GM21528 (cell line): ENCODE measurements at regions not wholly inside any gene's neighbourhood (a gene's known extent, or its start where the extent isn't known, plus 50 kb on each side); places are given as distances from the start of the nearest gene placed in this dataset.

Experiments
- ATAC-seq: cut with Tn5 transposase; IDR thresholded peaks from one replicate; pipeline ENCODE4 v1.9.1; 2021; ENCODE audit warnings: mild to moderate bottlenecking, moderate library complexity; ENCODE audit not compliant: unreplicated experiment, low FRiP score

DNA sequence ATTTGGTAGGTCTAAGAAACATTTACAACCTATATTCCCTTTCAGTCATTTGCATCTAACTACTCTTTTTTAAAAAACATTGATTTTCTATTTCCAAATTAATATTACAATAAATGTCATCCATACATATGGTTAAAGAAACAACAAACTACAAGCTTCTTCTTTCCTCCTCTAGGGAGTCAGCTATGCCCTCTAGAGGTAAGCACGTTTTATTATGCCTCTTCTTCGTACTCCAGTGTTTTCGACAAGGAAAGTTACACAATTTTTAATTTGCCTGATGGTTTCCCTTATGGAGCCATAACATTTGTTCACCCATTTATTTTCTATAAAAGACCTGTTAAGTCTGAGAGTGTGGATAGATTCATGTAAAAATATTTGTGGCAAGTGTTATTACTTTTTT is 183.4 kb upstream of the CDH7 start:
- no peak for ATAC-seq

DNA sequence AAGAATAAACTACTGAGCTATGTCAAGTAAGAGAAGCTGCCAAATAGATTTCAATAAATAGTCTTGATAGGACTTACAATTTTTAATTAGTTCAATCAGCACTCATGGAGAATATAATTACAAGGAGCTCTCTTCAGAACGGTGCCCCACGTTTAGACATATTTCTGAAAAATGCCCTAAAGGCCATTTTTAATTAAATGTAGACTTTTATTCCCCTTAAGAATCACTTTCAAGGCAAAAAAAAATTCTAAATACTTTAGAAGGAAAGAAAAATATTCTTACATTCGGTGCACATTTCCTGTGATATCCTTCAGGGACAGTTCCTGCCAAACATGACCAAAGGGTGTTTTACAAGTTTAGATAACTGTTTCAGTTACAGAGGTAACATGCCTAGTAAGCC is 202.5 kb upstream of the CDH7 start:
- no peak for ATAC-seq

DNA sequence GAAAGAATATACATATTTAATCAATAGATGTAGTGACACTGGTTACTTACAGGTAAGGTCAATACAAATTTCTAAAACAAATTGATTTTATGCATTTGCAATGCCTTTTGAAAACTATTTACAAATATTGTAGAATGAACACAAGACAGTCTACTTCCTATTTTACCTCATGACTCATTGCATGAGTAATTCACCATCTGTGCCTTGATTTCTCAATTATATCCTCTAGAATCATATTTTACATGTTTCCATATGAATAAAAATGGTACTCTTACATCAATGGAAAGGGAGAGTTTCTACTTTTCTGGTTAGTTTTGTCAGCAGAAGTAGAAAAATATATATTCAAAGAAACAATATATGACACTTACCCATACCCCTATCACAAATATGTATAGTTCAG is 203.8 kb upstream of the CDH7 start:
- ATAC-seq: no peak

DNA sequence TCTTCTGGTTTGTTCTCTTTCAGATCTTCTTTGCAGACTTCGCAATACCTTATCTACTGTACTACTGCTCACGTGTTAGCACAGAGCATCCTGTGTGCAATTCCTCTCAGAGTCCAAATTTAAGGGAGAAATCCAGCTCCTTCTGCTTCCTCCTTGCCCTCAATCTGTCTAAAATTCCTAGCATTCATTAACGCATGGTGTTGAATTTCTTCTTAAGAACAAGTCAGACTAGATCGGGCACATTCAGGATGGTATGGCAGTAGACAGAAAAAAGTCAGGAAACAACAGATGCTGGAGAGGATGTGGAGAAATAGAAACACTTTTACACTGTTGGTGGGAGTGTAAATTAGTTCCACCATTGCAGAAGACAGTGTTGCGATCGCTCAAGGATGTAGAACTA is 206.1 kb upstream of the CDH7 start:
- no peak for ATAC-seq

DNA sequence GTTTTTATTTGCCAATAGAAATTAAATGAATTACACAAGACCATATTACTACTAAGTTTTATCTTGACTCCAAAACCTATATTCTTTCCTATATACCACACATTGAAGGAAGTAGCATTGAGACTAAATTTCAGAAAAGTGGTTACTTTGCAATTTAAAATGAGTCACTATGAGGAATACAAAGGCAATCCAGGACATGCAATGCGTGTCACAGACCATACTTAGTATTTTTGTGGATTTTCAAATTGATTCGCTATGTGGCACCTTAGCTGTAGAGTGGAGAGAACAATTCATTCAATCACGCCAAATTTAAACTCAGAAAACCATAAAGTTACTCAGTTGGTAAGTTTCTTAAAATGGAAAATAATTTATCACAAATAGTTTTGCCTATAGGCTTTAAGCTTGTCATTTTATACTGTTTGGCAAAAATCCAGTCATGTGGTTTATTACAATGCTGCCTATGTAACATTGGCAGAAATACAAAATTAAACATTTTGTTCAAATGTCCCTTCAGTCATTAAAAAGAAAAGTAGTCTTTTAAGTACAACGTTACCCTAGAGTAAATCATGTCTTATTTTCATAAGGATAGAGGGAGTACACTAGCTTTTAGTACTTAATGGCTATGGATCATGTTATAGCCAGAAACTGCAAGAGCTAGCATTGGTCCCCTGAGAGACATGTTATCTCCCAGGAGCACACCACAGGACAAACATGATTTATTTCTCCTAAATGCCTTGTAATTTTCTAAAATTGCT is 222.8 kb upstream of the CDH7 start:
- no peak for ATAC-seq

DNA sequence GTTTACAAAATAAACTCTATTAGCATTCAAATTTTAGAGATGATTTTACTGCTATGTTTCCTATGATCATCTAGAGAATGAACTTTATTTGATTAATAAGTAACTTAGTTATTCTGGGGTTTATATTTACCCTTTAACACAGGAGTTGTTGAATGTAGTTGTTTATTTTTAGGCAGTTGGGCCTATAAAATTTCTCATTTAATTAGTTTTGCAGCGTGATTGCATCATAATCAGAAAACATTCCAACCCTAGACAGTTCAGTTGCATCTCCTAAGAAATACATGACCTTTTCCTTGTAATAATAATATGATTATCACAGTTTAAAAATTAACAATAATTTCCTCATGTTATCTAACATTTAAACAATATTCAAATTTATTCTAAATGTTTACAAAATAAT is 224.7 kb upstream of the CDH7 start:
- no peak for ATAC-seq

DNA sequence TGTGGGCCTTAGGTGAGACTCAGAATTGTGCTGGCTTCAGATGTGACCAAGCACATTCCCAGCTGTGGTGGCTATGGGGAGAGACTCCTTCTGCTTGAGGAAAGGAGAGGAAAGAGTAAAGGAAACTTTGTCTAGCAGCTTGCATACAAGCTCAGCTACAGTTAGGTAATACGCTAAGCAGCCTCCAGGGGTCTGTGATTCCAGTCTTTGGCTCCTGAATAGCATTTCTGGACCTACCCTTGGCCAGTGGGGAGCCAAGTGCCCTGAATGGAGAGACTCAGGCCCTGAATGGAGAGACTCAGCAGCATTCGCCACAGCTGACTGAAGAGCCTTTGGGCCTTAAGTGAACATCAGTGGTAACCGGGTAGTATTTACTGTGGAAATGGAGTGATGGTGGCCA is 227.4 kb upstream of the CDH7 start:
- ATAC-seq: no peak

DNA sequence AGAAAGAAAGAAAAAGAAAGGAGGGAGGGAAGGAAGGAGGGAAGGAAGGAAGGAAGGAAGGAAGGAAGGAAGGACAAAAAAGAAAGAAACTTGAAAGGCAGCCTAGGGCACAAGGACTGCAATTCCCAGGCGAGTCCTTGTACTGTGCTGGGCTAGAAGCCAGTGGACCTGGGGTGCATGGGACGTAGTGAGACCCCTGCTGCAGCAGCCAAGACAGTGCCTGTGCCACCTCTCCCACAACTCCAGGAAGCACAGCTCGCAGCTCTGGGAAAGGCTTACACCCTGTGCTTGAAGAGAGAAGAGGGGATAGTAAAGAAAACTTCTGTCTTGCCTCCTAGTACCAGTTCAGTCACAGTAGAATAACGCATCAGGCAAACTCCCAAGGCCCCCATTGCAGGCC is 227.9 kb upstream of the CDH7 start:
- no peak for ATAC-seq

DNA sequence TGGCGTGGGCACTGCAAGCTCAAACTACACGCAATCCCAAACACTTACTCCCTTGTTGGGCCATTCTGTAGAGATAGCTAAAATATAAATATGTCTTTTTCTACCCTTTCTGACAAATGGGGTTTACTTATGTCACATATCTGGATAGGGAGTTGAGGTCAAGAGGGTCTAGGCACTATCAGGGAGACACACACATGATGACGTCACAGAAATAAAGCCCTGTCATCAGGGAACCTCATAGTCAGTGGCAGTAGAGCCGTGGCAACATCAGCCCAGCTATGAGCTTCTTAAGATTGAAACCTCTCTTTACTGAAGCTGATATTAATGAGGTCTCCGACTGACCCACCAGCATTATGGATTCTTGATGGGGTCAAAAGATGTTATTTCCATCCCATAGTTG is 234.6 kb upstream of the CDH7 start:
- ATAC-seq: no peak

DNA sequence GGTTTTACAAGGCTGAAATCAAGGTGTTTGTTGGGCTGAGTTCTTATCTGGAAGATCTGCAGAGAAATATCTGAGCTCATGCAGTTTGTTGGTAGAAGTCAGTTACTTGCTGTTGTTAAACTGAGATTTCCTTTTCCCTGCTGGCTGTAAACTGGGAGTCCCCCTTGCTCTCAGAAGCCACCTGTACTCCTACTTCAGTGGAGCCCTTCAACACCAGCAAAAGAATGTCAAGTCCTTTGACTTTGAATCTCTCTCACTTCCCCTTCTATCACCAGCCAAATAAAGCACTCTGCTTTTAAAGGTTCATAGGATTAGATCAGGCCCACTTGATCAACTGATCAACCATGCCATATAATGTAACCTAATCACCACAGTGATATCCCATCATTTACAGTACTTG is 252.2 kb upstream of the CDH7 start:
- no peak for ATAC-seq

DNA sequence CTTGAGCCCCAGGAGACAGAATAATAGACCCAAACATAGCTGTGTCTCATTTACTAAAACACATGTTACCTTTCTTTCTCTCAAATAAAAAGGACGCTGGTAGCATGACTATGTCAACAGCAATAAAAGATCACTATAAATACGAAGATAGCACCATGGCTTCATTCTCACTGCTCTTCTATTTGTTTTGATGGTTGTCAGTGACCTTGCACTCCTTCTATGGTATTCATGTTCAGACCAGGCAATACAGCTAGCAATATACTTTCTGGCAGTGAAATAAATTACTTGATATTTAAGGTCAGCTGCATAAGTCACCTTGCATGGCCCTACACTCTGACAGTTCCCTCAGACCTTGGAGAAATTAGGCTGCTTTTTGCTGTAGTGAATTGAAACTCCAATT is 263.2 kb upstream of the CDH7 start:
- ATAC-seq: no peak

DNA sequence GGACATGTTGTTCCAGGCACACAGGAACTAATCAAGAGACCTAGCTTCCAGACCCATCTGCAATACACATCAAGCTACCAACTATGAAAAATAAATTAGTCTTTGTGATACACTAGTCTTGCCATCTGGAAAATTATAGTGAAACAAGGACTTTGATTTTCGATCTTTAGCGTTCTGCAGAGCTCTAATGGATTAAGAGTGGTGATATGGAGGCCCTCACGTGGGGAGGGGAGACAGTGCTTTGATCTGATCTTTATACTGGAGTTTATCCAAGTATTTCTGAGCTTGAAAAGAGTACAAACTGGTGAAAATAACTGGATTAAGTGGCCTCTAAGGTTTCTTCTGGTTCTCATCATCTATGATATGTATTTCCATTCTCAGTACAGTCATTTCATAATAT is 273.4 kb upstream of the CDH7 start:
- ATAC-seq: no peak

DNA sequence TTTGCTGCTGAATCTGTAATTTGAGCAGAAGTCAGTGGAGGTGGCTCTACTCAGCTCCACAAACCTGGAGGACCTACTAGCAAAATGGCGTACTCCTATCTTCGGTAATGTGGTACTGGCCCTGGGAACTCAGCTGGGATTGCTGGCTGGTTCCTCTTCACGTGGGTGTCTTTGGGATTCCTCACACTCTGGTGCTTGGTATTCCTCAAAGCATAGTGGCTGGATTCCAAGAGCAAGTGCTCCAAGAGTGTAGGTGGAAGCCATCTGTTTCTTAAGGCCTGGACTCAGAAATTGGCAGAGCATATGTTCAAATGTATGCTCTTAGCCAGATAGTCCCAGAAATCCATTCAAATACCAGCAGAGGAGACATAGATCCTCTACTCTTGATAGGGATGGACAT is 281.9 kb upstream of the CDH7 start:
- no peak for ATAC-seq

DNA sequence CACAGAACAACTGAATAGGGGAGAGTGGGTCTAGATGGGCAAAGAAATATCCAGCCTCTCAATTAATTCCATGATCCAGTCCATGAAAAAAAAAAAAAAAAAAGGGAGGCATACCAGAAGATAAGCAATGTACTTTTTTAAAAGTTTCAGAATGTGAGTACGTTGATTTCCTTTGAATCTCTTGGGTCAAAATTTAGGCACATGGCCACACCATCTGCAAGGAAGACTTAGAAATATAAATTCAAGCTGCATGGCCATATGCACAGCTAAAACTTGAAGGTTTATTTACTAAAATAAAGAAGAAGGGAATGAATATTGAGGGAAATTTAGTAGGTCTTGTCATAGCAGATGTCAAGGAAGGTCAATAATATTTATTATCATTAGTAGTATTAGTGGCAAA is 286.5 kb upstream of the CDH7 start:
- no peak for ATAC-seq

DNA sequence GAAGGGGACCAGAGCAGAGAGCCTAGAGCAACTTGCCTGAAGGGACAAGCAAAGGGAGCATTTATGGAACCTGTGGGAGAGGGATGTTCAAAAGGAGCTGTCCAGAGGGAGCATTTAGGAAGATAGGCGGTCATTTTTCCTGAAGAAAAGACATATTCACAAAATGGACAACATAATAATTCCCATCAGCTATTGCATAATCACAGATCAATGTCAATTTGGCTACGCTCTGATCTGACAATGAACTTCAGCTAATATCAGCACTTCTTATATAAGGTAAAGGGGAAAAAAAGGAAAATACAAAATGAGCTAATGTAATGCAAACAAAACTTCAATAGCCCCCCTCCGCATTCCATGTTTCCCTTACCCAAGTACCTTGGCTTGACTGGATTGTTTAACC is 291.1 kb upstream of the CDH7 start:
- ATAC-seq: no peak

DNA sequence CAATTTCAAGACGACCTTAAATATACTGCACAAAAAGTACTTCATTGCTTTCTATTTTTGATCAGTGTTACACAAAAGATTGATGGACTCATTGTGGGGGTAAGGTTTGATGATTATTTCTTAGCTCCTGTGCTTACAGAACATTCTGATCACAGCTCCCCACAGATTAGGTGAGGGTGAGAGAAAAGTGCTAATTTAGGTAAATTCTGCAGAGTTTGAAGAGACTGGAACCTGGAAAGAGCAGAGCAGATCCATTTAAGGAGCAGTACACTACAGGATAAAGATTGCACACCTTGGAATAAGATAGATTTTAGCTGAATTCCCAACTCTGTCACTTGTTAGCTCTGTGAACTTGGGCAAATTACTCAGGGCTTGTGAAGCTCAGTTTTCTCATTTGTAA is 291.9 kb upstream of the CDH7 start:
- ATAC-seq: no peak

DNA sequence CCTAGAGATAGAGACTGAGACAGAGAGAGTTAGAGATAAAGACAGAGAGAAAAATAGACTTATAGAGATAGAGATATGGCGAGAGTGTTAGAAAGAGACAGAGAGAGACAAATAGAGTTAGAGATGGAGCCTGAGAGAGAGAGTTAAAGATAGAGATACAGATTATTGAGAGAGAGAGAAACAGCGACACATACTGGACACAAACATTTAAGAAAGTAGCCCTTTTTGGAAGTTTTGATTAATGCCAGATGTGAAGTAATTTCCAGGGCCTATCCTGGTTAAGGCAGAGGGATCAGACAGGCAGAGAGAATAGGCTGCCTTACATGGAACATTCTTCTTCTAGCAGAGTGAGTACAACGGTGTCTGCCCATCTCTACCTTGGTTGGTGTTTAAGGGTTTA is 311.6 kb upstream of the CDH7 start:
- no peak for ATAC-seq

DNA sequence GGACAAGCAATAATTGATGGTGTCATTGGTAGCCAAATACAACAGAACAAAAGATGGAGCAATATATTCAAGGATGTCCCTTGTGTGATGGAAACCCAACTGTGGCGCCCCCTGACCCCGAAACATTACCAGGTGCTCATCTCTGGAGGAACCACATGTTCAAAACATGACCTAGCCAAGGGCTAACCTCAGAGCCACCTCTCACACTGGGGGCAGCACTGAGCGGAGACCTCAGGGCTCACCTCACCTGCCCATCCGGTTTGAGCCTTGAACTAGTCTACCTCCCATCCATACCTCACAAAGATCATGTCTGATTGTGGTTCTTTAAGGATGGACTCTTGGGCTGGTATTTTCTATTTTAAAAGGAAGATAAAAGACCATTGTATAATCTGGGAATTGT is 314.4 kb upstream of the CDH7 start:
- no peak for ATAC-seq

DNA sequence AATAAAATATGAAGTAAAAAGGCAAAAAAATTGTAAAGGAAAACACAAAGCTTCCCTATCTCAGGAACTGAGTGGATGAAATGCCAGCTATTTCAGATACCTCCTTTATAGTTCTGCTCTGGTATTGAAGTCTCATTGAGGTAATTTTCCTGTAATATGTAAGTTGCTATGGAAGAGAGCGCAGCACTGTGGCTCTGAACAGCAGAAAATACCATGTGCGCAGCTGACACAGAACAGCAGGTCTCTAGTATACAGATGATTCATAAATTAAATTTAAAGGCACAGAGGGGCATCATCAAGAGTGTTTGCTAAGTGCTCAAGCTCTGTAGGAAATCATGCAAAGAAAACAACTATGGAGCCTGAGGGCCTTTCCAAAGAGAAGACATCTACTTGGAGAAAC is 315.3 kb upstream of the CDH7 start:
- ATAC-seq: no peak

DNA sequence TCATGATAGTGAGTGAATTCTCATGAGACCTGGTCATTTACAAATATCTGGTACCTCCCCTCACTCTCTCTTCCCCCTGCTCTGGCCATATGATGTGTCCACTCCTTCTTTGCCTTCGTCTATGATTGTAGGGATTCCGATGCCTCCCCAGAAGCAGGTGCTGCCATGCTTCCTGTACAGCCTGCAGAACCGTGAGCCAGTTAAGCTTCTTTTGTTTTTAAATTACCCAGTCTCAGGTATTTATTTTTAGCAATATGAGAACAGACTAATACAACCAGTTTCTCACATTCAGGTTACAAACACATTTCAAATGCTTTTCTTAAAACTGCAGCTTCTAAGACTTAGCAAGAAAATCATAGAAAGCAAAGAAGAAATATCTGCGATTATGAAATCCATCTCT is 321.2 kb upstream of the CDH7 start:
- ATAC-seq: no peak

DNA sequence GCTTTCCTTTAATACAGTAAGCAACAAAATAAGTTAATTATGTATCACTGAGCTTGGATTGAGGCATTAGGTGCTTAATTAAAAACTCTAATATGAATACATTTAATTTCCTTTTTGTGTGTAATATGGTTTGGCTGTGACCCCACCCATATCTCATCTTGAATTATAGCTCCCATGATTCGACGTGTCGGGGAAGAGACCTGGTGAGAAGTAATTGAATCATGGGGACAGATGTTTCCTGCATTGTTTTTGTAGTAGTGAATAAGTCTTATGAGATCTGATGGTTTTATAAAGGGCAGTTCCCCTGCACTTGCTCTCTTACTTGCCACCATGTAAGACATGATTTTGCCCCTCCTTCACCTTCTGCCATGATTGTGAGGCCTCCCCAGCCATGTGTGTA is 325.4 kb upstream of the CDH7 start:
- no peak for ATAC-seq

DNA sequence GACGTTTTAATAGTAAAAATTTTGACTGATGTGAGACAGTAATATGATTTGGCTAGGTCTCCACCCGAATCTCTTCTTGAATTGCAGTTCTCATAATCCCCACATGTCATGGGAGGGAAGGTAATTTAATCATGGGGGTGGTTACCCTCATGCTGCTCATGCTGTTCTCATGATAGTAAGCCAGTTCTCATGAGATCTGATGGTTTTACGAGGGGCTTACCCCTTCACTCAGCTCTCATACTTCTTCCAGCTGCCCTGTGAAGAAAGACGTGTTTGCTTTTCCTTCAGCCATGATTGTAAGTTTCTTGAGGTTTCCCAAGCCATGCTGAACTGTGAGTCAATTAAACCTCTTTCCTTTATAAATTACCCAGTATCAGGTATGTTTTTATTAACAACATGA is 327.0 kb upstream of the CDH7 start:
- no peak for ATAC-seq

DNA sequence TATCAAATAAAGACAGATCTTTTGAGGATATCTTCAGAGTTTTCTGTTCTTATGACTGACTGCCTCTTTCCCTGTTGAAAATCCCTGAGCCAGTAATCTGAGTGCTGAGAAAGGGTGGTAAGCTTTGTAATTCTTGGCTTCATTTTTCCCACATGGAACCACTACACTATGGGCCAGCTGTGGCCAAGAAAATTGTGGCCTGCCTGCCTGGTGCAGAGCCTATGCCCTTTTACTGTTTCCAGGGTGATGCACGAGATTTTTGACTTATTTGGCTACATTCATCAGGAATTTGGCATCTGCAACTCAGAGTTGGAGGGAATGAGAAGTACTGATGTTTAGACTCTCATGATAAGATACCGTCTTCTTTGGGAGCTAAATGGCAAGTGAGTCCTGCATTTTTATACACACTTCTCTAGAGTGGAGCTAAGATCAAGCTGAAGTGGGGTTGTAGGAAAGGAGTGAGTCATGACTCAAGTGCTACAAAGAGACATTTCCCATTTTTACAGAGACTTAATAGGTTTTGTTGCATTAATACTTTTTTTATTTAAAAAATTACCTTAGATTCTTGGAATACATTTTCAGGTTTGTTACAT is 328.2 kb upstream of the CDH7 start:
- no peak for ATAC-seq
